ENCODE measurements at regions not wholly inside any gene's neighbourhood (a gene's known extent, or its start where the extent isn't known, plus 50 kb on each side); places are given as distances from the start of the nearest gene placed in this dataset.
A peak's percentile ranks its signal among the peaks of the same experiment; 100 is the strongest.

- no peak for DNase-seq (ENCODE audit: extremely low spot score)
- ChIA-PET CTCF (no interaction called here), POLR2A (no interaction called here)
- TF ChIP-seq ARNT (IDR thresholded peaks at IDR 0.05) (no peak), CTBP1 (IDR thresholded peaks at IDR 0.05; ENCODE audit: borderline replicate concordance) (no peak), FOXM1 (IDR thresholded peaks at IDR 0.05; ENCODE audit: borderline replicate concordance) (no peak), TARDBP (IDR thresholded peaks at IDR 0.05) (no peak), NFRKB (IDR thresholded peaks at IDR 0.05) (no peak), HDGF (IDR thresholded peaks at IDR 0.05; ENCODE audit: borderline replicate concordance) (no peak), SP1 (IDR thresholded peaks at IDR 0.05) (no peak), L3MBTL2 (conservative IDR thresholded peaks at IDR 0.05) (no peak), BHLHE40 (IDR thresholded peaks at IDR 0.05; ENCODE audit: borderline replicate concordance) (no peak), ELF4 (IDR thresholded peaks at IDR 0.05) (no peak), FOXA1 (IDR thresholded peaks at IDR 0.05) (no peak), PKNOX1 (IDR thresholded peaks at IDR 0.05) (no peak), LEF1 (IDR thresholded peaks at IDR 0.05; ENCODE audit: borderline replicate concordance) (no peak), ZNF384 (IDR thresholded peaks at IDR 0.05) (no peak)
These were observed 75.4 kb upstream of the MAP2 start for GRCh38 chr2:209348433-209348832.

- ChIA-PET CTCF (interaction anchor here (1.5 kb wide), 1 partner anchor 71 kb away, joined by 4 read pairs; no protein-coding TSS in a partner anchor), POLR2A (no interaction called here)
- TF ChIP-seq FOXK2 (IDR thresholded peaks at IDR 0.05) = no peak
- no peak for TF ChIP-seq ELF4 (IDR thresholded peaks at IDR 0.05)
- peak; percentile 63 for TF ChIP-seq PKNOX1 (IDR thresholded peaks at IDR 0.05)
- no peak for TF ChIP-seq TARDBP (IDR thresholded peaks at IDR 0.05)
- peak; percentile 65; the same call in 1 of the 2 replicates for TF ChIP-seq ZNF384 (IDR thresholded peaks at IDR 0.05)
- TF ChIP-seq CTBP1 (IDR thresholded peaks at IDR 0.05; ENCODE audit: borderline replicate concordance) = peak; percentile 56; the same call in 1 of the 2 replicates
- no peak for TF ChIP-seq FOXA1 (IDR thresholded peaks at IDR 0.05)
- TF ChIP-seq SP1 (IDR thresholded peaks at IDR 0.05) = no peak
- no peak for TF ChIP-seq LEF1 (IDR thresholded peaks at IDR 0.05; ENCODE audit: borderline replicate concordance)
- DNase-seq (ENCODE audit: extremely low spot score) = peak; percentile 23
These were observed 72.2 kb upstream of the MAP2 start for GRCh38 chr2:209351636-209352035.

- POLR2A ChIA-PET = no interaction called here
- no peak for DNase-seq (ENCODE audit: extremely low spot score)
- CTCF ChIA-PET = interaction anchor here (0.6 kb wide), 1 partner anchor 1885 kb away, joined by 3 read pairs; no protein-coding TSS in a partner anchor
- TF ChIP-seq NFRKB (IDR thresholded peaks at IDR 0.05) (no peak), ZNF384 (IDR thresholded peaks at IDR 0.05) (no peak), LEF1 (IDR thresholded peaks at IDR 0.05; ENCODE audit: borderline replicate concordance) (no peak), SUZ12 (IDR thresholded peaks at IDR 0.05) (no peak)
These were observed 64.9 kb upstream of the MAP2 start for GRCh38 chr2:209358992-209359391.

- ChIA-PET CTCF (interaction anchor here (1.1 kb wide), 1 partner anchor 10 kb away, joined by 3 read pairs; no protein-coding TSS in a partner anchor), POLR2A (no interaction called here)
- TF ChIP-seq TARDBP (IDR thresholded peaks at IDR 0.05) (no peak), ELF4 (IDR thresholded peaks at IDR 0.05) (no peak), ZNF384 (IDR thresholded peaks at IDR 0.05) (no peak), BHLHE40 (IDR thresholded peaks at IDR 0.05; ENCODE audit: borderline replicate concordance) (no peak), PKNOX1 (IDR thresholded peaks at IDR 0.05) (no peak), FOXA1 (IDR thresholded peaks at IDR 0.05) (no peak), FOXK2 (IDR thresholded peaks at IDR 0.05) (no peak), LEF1 (IDR thresholded peaks at IDR 0.05; ENCODE audit: borderline replicate concordance) (no peak), L3MBTL2 (conservative IDR thresholded peaks at IDR 0.05) (no peak), HDGF (IDR thresholded peaks at IDR 0.05; ENCODE audit: borderline replicate concordance) (no peak), NFRKB (IDR thresholded peaks at IDR 0.05) (no peak), SP1 (IDR thresholded peaks at IDR 0.05) (no peak), SUZ12 (IDR thresholded peaks at IDR 0.05) (no peak), FOXM1 (IDR thresholded peaks at IDR 0.05; ENCODE audit: borderline replicate concordance) (no peak), ARNT (IDR thresholded peaks at IDR 0.05) (no peak), CTBP1 (IDR thresholded peaks at IDR 0.05; ENCODE audit: borderline replicate concordance) (no peak)
- DNase-seq (ENCODE audit: extremely low spot score) = no peak
These were observed 56.6 kb upstream of the MAP2 start for GRCh38 chr2:209367075-209367747.

GRCh38 chr2:209368406-209368805 is 55.4 kb upstream of the MAP2 start:
- ChIA-PET CTCF (interaction anchor here (0.7 to 1.1 kb wide), 3 partner anchors 11 to 989 kb away, joined by 3 to 7 read pairs (median 4); no protein-coding TSS in a partner anchor), POLR2A (interaction anchor here (1.4 kb wide), 1 partner anchor 12 kb away, joined by 3 read pairs; no protein-coding TSS in a partner anchor)
- no peak for TF ChIP-seq L3MBTL2 (conservative IDR thresholded peaks at IDR 0.05)
- no peak for TF ChIP-seq FOXM1 (IDR thresholded peaks at IDR 0.05; ENCODE audit: borderline replicate concordance)
- no peak for TF ChIP-seq HDGF (IDR thresholded peaks at IDR 0.05; ENCODE audit: borderline replicate concordance)
- no peak for TF ChIP-seq NFRKB (IDR thresholded peaks at IDR 0.05)
- TF ChIP-seq FOXA1 (IDR thresholded peaks at IDR 0.05) = no peak
- no peak for TF ChIP-seq BHLHE40 (IDR thresholded peaks at IDR 0.05; ENCODE audit: borderline replicate concordance)
- TF ChIP-seq CTBP1 (IDR thresholded peaks at IDR 0.05; ENCODE audit: borderline replicate concordance) = no peak
- no peak for TF ChIP-seq PKNOX1 (IDR thresholded peaks at IDR 0.05)
- TF ChIP-seq ARNT (IDR thresholded peaks at IDR 0.05) = no peak
- no peak for TF ChIP-seq SP1 (IDR thresholded peaks at IDR 0.05)
- no peak for DNase-seq (ENCODE audit: extremely low spot score)
